ENCODE measurements at regions not wholly inside any gene's neighbourhood (a gene's known extent, or its start where the extent isn't known, plus 50 kb on each side); places are given as distances from the start of the nearest gene placed in this dataset.

- POLR2A ChIA-PET, result no interaction called here
- CTCF ChIA-PET, result interaction anchor here (0.7 kb wide), 1 partner anchor 619 kb away, joined by 3 read pairs; no protein-coding TSS in a partner anchor
- TF ChIP-seq CTCF (IDR thresholded peaks at IDR 0.05; ENCODE audit: insufficient read depth, low read length, missing control alignments), result no peak
- no peak for DNase-seq (ENCODE audit: low read depth, low spot score)
- no peak overlapping the region for H3K4me3 ChIP-seq (ENCODE audit: low read depth, low read length)
Measured at GRCh38 chr18:11199477-11199876, 50.1 kb upstream of the PIEZO2 start.
